ENCODE measurements at regions not wholly inside any gene's neighbourhood (a gene's known extent, or its start where the extent isn't known, plus 50 kb on each side); places are given as distances from the start of the nearest gene placed in this dataset.

- Histone ChIP-seq H3K4me3 (ENCODE audit: low read depth, low read length) (no peak overlapping the region), H3K36me3 (ENCODE audit: control insufficient read depth, insufficient read depth, low read length) (no peaks in the 10 kb centered on the region), H3K27me3 (ENCODE audit: control insufficient read depth, insufficient read depth, low read length) (no peaks in the 10 kb centered on the region)
- TF ChIP-seq CTCF (IDR thresholded peaks at IDR 0.05; ENCODE audit: insufficient read depth, low read length, poor library complexity, severe bottlenecking): no peak
- DNase-seq (ENCODE audit: low read depth): no peak
These were observed 427.7 kb downstream of the CDK5RAP2 start for GRCh38 chr9:120152295-120152694.

- H3K36me3 ChIP-seq (ENCODE audit: control insufficient read depth, insufficient read depth, low read length): no peaks in the 10 kb centered on the region
- H3K4me3 ChIP-seq (ENCODE audit: low read depth, low read length): no peak overlapping the region
- DNase-seq (ENCODE audit: low read depth): no peak
- TF ChIP-seq CTCF (IDR thresholded peaks at IDR 0.05; ENCODE audit: insufficient read depth, low read length, poor library complexity, severe bottlenecking): no peak
- H3K27me3 ChIP-seq (ENCODE audit: control insufficient read depth, insufficient read depth, low read length): no peaks in the 10 kb centered on the region
These were observed 428.2 kb downstream of the CDK5RAP2 start for GRCh38 chr9:120151806-120152205.

GRCh38 chr9:120151149-120151548 lies 428.8 kb downstream of the CDK5RAP2 start:
- no peak for DNase-seq (ENCODE audit: low read depth)
- H3K4me3 ChIP-seq (ENCODE audit: low read depth, low read length): no peak overlapping the region
- H3K36me3 ChIP-seq (ENCODE audit: control insufficient read depth, insufficient read depth, low read length): no peaks in the 10 kb centered on the region
- no peaks in the 10 kb centered on the region for H3K27me3 ChIP-seq (ENCODE audit: control insufficient read depth, insufficient read depth, low read length)
- TF ChIP-seq CTCF (IDR thresholded peaks at IDR 0.05; ENCODE audit: insufficient read depth, low read length, poor library complexity, severe bottlenecking): no peak

- no peaks in the 10 kb centered on the region for H3K36me3 ChIP-seq (ENCODE audit: control insufficient read depth, insufficient read depth, low read length)
- H3K27me3 ChIP-seq (ENCODE audit: control insufficient read depth, insufficient read depth, low read length): no peaks in the 10 kb centered on the region
- no peak overlapping the region for H3K4me3 ChIP-seq (ENCODE audit: low read depth, low read length)
- TF ChIP-seq CTCF (IDR thresholded peaks at IDR 0.05; ENCODE audit: insufficient read depth, low read length, poor library complexity, severe bottlenecking): no peak
- DNase-seq (ENCODE audit: low read depth): no peak
These were observed 441.0 kb downstream of the CDK5RAP2 start for GRCh38 chr9:120138955-120139354.

- TF ChIP-seq CTCF (IDR thresholded peaks at IDR 0.05; ENCODE audit: insufficient read depth, low read length, poor library complexity, severe bottlenecking): no peak
- DNase-seq (ENCODE audit: low read depth): no peak
- H3K4me3 ChIP-seq (ENCODE audit: low read depth, low read length): no peak overlapping the region
- no peaks in the 10 kb centered on the region for H3K27me3 ChIP-seq (ENCODE audit: control insufficient read depth, insufficient read depth, low read length)
- H3K36me3 ChIP-seq (ENCODE audit: control insufficient read depth, insufficient read depth, low read length): no peaks in the 10 kb centered on the region
These were observed 442.7 kb downstream of the CDK5RAP2 start for GRCh38 chr9:120137186-120137840.

- H3K36me3 ChIP-seq (ENCODE audit: control insufficient read depth, insufficient read depth, low read length): no peaks in the 10 kb centered on the region
- no peak for DNase-seq (ENCODE audit: low read depth)
- no peak for TF ChIP-seq CTCF (IDR thresholded peaks at IDR 0.05; ENCODE audit: insufficient read depth, low read length, poor library complexity, severe bottlenecking)
- H3K4me3 ChIP-seq (ENCODE audit: low read depth, low read length): no peak overlapping the region
- no peaks in the 10 kb centered on the region for H3K27me3 ChIP-seq (ENCODE audit: control insufficient read depth, insufficient read depth, low read length)
These were observed 443.3 kb downstream of the CDK5RAP2 start for GRCh38 chr9:120136696-120137095.

All from kidney epithelial cell (primary cell).